ENCODE measurements at regions not wholly inside any gene's neighbourhood (a gene's known extent, or its start where the extent isn't known, plus 50 kb on each side); places are given as distances from the start of the nearest gene placed in this dataset.

DNA sequence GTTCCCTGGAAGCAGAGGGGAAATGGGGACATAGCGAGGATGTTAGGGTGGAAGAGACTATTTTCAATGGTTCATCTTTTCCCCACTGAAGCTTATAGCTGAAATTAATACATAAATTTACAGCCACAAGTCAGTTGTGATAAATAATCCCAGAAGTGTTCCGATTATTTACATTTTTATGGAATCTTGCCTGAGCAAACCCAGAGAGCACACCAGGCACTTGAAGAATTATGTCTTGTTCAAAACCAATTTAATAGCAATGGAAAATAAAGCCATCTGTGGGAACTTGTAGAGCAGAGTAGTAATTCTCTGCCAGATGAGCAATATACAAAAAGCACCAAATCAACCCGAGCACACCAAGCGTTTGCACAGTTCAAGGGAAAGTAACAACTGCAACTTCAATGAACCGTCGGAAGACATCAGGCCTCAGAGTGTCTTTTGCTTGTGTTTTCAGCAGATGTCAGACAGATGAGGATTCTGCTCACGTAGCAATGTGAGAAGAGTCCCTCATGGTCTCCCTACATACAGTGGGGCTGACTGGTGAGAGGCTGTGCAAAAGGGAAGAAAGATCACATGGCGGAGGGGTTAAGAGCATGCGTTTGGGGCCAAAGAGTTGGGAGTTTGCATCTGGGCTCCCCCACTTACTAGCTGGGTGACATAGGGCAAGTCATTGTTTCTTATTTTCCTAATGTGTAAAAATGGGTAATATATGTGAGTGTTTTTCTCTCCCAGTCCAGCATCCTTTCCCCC, 148.7 kb upstream of the HS3ST2 start (continued):
- TF ChIP-seq, protein P1, sequence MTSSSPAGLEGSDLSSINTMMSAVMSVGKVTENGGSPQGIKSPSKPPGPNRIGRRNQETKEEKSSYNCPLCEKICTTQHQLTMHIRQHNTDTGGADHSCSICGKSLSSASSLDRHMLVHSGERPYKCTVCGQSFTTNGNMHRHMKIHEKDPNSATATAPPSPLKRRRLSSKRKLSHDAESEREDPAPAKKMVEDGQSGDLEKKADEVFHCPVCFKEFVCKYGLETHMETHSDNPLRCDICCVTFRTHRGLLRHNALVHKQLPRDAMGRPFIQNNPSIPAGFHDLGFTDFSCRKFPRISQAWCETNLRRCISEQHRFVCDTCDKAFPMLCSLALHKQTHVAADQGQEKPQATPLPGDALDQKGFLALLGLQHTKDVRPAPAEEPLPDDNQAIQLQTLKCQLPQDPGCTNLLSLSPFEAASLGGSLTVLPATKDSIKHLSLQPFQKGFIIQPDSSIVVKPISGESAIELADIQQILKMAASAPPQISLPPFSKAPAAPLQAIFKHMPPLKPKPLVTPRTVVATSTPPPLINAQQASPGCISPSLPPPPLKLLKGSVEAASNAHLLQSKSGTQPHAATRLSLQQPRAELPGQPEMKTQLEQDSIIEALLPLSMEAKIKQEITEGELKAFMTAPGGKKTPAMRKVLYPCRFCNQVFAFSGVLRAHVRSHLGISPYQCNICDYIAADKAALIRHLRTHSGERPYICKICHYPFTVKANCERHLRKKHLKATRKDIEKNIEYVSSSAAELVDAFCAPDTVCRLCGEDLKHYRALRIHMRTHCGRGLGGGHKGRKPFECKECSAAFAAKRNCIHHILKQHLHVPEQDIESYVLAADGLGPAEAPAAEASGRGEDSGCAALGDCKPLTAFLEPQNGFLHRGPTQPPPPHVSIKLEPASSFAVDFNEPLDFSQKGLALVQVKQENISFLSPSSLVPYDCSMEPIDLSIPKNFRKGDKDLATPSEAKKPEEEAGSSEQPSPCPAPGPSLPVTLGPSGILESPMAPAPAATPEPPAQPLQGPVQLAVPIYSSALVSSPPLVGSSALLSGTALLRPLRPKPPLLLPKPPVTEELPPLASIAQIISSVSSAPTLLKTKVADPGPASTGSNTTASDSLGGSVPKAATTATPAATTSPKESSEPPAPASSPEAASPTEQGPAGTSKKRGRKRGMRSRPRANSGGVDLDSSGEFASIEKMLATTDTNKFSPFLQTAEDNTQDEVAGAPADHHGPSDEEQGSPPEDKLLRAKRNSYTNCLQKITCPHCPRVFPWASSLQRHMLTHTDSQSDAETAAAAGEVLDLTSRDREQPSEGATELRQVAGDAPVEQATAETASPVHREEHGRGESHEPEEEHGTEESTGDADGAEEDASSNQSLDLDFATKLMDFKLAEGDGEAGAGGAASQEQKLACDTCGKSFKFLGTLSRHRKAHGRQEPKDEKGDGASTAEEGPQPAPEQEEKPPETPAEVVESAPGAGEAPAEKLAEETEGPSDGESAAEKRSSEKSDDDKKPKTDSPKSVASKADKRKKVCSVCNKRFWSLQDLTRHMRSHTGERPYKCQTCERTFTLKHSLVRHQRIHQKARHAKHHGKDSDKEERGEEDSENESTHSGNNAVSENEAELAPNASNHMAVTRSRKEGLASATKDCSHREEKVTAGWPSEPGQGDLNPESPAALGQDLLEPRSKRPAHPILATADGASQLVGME (CRISPR knock-in tag; IDR thresholded peaks at IDR 0.05): no peak
- TF ChIP-seq, protein P2, sequence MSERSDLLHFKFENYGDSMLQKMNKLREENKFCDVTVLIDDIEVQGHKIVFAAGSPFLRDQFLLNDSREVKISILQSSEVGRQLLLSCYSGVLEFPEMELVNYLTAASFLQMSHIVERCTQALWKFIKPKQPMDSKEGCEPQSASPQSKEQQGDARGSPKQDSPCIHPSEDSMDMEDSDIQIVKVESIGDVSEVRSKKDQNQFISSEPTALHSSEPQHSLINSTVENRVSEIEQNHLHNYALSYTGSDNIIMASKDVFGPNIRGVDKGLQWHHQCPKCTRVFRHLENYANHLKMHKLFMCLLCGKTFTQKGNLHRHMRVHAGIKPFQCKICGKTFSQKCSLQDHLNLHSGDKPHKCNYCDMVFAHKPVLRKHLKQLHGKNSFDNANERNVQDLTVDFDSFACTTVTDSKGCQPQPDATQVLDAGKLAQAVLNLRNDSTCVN (CRISPR knock-in tag; IDR thresholded peaks at IDR 0.05): no peak
- TF ChIP-seq YBX1 (IDR thresholded peaks at IDR 0.05) (no peak), SNRNP70 (optimal IDR thresholded peaks at IDR 0.05; ENCODE audit: low read depth, low read length) (no peak), BRD4 (IDR thresholded peaks at IDR 0.05) (no peak)
- TF ChIP-seq, protein P3, sequence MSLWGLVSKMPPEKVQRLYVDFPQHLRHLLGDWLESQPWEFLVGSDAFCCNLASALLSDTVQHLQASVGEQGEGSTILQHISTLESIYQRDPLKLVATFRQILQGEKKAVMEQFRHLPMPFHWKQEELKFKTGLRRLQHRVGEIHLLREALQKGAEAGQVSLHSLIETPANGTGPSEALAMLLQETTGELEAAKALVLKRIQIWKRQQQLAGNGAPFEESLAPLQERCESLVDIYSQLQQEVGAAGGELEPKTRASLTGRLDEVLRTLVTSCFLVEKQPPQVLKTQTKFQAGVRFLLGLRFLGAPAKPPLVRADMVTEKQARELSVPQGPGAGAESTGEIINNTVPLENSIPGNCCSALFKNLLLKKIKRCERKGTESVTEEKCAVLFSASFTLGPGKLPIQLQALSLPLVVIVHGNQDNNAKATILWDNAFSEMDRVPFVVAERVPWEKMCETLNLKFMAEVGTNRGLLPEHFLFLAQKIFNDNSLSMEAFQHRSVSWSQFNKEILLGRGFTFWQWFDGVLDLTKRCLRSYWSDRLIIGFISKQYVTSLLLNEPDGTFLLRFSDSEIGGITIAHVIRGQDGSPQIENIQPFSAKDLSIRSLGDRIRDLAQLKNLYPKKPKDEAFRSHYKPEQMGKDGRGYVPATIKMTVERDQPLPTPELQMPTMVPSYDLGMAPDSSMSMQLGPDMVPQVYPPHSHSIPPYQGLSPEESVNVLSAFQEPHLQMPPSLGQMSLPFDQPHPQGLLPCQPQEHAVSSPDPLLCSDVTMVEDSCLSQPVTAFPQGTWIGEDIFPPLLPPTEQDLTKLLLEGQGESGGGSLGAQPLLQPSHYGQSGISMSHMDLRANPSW (CRISPR knock-in tag; IDR thresholded peaks at IDR 0.05): no peak

Data from K562 (cell line).